Activated naive CD4-positive, alpha-beta T cell treated with anti-CD3 and anti-CD28 coated beads for 36 hours (primary cell): ENCODE measurements at regions not wholly inside any gene's neighbourhood (a gene's known extent, or its start where the extent isn't known, plus 50 kb on each side); places are given as distances from the start of the nearest gene placed in this dataset.

Experiments used
- CTCF ChIA-PET: fragments of 350-600 bp; sonication (Branson Sonifier 250); formaldehyde crosslinking; loops from one replicate; lab custom pipeline; 2021; ENCODE audit warnings: antibody characterized with exemption; lab: Charles Lee
- DNase-seq: peaks from one replicate; pipeline ENCODE4 v3.0.0-alpha.2; 2020
- H3K27ac Mint-ChIP-seq: one replicate; pipeline ENCODE4 v1.8.0; 2021; ENCODE audit warnings: mild to moderate bottlenecking, mixed read lengths
- H3K27me3 Mint-ChIP-seq: one replicate; pipeline ENCODE4 v1.8.0; 2021; ENCODE audit warnings: low read depth, mixed read lengths
- H3K36me3 Mint-ChIP-seq: one replicate; pipeline ENCODE4 v1.8.0; 2021; ENCODE audit warnings: low read depth, mixed read lengths
- H3K4me1 Mint-ChIP-seq: one replicate; pipeline ENCODE4 v1.8.0; 2021; ENCODE audit warnings: low read depth, mixed read lengths
- H3K4me3 Mint-ChIP-seq: one replicate; pipeline ENCODE4 v1.8.0; 2021; ENCODE audit warnings: mild to moderate bottlenecking, moderate library complexity, mixed read lengths
- H3K9me3 Mint-ChIP-seq: one replicate; pipeline ENCODE4 v1.8.0; 2021; ENCODE audit warnings: mixed read lengths
- intact Hi-C: fragments of 100-400 bp; cut with micrococcal nuclease; formaldehyde crosslinking; loops from one replicate; pipeline ENCODE4 v1.15.1; 2023

GRCh38 chr1:30286988-30287839 is 436.2 kb downstream of the MATN1 start:
- intact Hi-C loops = no loop called here
- Mint-ChIP-seq H3K27me3 (peaks cover 19% of the 10 kb centered on the region), H3K4me3 (no peak overlapping the region), H3K27ac (no peak overlapping the region), H3K36me3 (no peaks in the 10 kb centered on the region), H3K4me1 (peaks cover 5% of the 10 kb centered on the region), H3K9me3 (no peaks in the 10 kb centered on the region)
- DNase-seq = no peak
- CTCF ChIA-PET = no interaction called here

GRCh38 chr1:30286241-30286987 is 437.0 kb downstream of the MATN1 start:
- CTCF ChIA-PET = no interaction called here
- no peaks in the 10 kb centered on the region for H3K36me3 Mint-ChIP-seq
- intact Hi-C loops = no loop called here
- H3K9me3 Mint-ChIP-seq = no peaks in the 10 kb centered on the region
- DNase-seq = no peak
- H3K27ac Mint-ChIP-seq = no peak overlapping the region
- no peak overlapping the region for H3K4me3 Mint-ChIP-seq
- peaks cover 13% of the 10 kb centered on the region for H3K27me3 Mint-ChIP-seq
- peaks cover 5% of the 10 kb centered on the region for H3K4me1 Mint-ChIP-seq

DNA sequence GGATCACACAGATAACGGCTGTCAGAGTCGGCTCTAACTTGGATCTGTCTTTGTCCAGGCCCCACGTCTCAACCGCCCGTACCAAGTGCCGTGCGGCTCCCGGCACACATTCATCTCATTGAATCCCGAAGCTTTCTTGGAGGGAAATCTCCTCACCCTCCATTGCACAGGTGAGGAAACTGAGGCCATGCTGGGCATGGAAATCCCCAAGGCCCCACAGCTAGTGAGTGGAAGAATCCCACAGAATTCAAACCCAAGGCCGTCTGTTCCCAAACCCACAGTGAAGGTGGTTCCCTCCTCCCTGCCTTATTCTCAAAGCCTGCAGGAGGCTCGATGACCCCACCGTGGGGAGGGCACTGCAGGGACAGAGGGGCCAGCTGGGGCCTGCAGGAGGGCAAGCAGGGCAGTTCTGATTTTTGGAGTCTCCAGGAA is 437.9 kb downstream of the MATN1 start:
- Mint-ChIP-seq H3K36me3 (no peaks in the 10 kb centered on the region), H3K4me1 (peaks cover 5% of the 10 kb centered on the region), H3K27ac (no peak overlapping the region), H3K27me3 (peaks cover 8% of the 10 kb centered on the region), H3K9me3 (no peaks in the 10 kb centered on the region), H3K4me3 (no peak overlapping the region)
- intact Hi-C loops = no loop called here
- CTCF ChIA-PET = no interaction called here
- no peak for DNase-seq

DNA sequence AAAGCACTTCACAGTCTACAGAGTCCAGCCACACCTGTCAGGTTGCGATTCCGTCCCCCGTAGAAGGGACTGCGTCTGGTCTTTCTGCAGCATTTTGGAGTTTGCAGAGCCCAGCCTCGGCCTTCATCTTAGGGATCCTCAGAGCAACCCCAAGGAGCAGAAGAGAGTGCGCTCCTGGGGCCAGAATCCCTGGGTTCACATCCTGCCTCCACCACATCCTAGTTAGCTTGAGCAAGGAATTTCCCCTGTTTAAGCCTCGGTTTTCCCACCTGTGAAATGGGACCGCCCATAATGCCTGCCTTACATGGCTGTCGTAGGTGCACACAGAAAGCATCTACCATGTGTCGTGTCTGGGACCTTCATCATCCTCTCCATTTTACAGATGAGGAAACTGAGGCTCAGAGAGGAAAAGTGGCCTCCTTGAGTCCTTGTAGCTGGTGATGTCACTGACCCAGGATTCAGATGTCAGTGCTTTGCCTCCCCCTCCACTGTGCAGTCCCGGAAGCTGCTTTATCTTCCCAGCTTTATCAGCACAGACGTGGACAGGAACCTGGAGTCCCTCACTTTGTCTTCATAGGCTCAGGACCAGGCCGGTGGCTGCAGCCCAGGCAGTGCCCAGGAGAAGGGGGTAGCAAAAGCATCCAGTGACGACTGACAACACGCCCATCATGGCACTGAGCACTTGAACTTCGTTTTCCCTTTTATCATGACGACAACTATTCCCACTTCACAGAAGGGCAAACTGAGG is 438.5 kb downstream of the MATN1 start:
- DNase-seq = no peak
- H3K4me1 Mint-ChIP-seq = peaks cover 5% of the 10 kb centered on the region
- CTCF ChIA-PET = no interaction called here
- H3K9me3 Mint-ChIP-seq = no peaks in the 10 kb centered on the region
- H3K27me3 Mint-ChIP-seq = peaks cover 8% of the 10 kb centered on the region
- intact Hi-C loops = no loop called here
- no peaks in the 10 kb centered on the region for H3K36me3 Mint-ChIP-seq
- no peak overlapping the region for H3K4me3 Mint-ChIP-seq
- H3K27ac Mint-ChIP-seq = no peak overlapping the region

DNA sequence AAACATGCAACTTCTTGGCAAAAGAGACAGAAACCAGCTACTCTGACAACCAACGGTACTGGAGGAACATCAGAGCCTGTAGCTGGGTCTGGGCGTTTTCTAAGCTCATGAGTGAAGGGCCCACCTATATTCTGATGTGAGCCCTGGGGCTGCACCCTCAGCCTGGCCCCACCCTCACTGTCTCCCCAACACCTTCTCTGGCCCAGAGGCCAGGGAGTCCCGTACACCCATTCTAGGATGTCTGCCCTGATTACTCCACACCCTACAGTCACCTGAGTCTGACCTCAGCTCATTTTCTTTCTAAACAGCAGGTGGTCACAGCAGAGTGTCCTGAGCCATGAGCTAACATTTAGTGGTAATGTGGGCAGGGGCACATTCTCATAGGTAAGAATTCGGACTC is 439.2 kb downstream of the MATN1 start:
- Mint-ChIP-seq H3K27me3 (peaks cover 6% of the 10 kb centered on the region), H3K9me3 (no peaks in the 10 kb centered on the region), H3K4me3 (no peak overlapping the region), H3K4me1 (peaks cover 5% of the 10 kb centered on the region), H3K27ac (no peak overlapping the region), H3K36me3 (no peaks in the 10 kb centered on the region)
- intact Hi-C loops = no loop called here
- DNase-seq = no peak
- CTCF ChIA-PET = no interaction called here

DNA sequence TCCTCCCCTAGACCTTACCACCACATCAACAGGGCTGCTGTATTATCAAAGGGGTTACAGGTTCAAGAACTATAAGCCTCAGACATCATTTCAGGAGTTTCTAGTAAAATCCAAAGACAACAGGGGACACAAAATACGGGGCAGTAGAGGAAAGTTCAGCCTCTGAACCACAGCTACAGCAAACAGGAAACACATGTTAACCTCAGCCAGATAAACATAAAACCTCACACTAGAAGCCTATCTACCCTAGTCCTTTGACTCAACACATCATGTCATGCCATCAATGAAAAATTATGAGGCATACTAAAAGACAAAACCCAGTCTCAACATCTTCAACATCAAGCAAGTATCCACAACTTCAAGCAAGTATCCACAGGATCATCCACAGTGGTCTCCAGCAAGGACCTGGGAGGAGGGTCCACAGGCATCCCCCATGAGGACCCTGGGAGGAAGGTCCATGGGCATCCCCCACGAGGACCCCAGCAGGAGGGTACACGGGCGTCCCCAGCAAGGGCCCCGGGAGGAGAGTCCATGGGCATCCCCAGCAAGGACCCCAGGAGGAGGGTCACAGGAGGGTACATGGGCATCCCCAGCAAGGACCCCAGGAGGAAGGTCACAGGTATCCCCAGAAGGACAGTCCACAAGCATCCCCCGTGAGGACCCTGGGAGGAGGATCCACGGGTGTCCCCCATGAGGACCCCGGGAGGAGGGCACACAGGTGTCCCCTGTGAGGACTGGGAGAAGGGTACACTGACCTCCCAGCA is 440.0 kb downstream of the MATN1 start:
- no peak overlapping the region for H3K27ac Mint-ChIP-seq
- CTCF ChIA-PET = no interaction called here
- no peaks in the 10 kb centered on the region for H3K36me3 Mint-ChIP-seq
- H3K27me3 Mint-ChIP-seq = peaks cover 2% of the 10 kb centered on the region
- no peak for DNase-seq
- H3K4me1 Mint-ChIP-seq = peaks cover 5% of the 10 kb centered on the region
- H3K9me3 Mint-ChIP-seq = no peaks in the 10 kb centered on the region
- intact Hi-C loops = no loop called here
- no peak overlapping the region for H3K4me3 Mint-ChIP-seq

DNA sequence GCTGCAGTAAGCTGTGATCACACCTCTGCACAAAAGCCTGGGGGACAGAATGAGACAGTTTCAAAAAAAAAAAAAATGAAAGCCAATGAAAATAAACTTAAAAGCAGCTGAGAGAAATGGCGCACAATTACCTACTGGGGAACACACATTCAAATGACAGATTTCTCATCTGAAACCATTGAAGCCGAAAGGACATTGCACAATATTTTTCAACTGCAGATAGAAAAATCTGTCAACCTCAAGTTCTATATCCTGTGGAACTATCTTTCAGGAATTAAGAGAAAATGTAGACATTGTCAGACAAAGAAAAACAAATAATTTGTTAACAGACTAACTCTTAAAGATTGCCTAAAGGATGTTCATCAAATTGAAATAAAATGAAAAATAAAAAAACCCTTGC is 442.8 kb downstream of the MATN1 start:
- CTCF ChIA-PET = no interaction called here
- peaks cover 2% of the 10 kb centered on the region for H3K27me3 Mint-ChIP-seq
- H3K9me3 Mint-ChIP-seq = no peaks in the 10 kb centered on the region
- intact Hi-C loops = no loop called here
- H3K4me1 Mint-ChIP-seq = peaks cover 5% of the 10 kb centered on the region
- H3K4me3 Mint-ChIP-seq = no peak overlapping the region
- DNase-seq = no peak
- no peaks in the 10 kb centered on the region for H3K36me3 Mint-ChIP-seq
- no peak overlapping the region for H3K27ac Mint-ChIP-seq

- intact Hi-C loops = no loop called here
- no peak overlapping the region for H3K27ac Mint-ChIP-seq
- no peak overlapping the region for H3K4me3 Mint-ChIP-seq
- H3K9me3 Mint-ChIP-seq = no peaks in the 10 kb centered on the region
- DNase-seq = no peak
- H3K36me3 Mint-ChIP-seq = no peaks in the 10 kb centered on the region
- H3K27me3 Mint-ChIP-seq = peaks cover 6% of the 10 kb centered on the region
- CTCF ChIA-PET = interaction anchor here (0.7 kb wide), 1 partner anchor 613 kb away, joined by 3 read pairs; no protein-coding TSS in a partner anchor
- peaks cover under 1% of the 10 kb centered on the region for H3K4me1 Mint-ChIP-seq
These were observed 445.5 kb downstream of the MATN1 start for GRCh38 chr1:30277911-30278310.

- no peak overlapping the region for H3K27ac Mint-ChIP-seq
- no peak overlapping the region for H3K4me3 Mint-ChIP-seq
- no peaks in the 10 kb centered on the region for H3K4me1 Mint-ChIP-seq
- H3K27me3 Mint-ChIP-seq = peaks cover 8% of the 10 kb centered on the region
- intact Hi-C loops = no loop called here
- H3K36me3 Mint-ChIP-seq = no peaks in the 10 kb centered on the region
- DNase-seq = no peak
- CTCF ChIA-PET = interaction anchor here (0.7 kb wide), 1 partner anchor 612 kb away, joined by 3 read pairs; no protein-coding TSS in a partner anchor
- no peaks in the 10 kb centered on the region for H3K9me3 Mint-ChIP-seq
These were observed 446.0 kb downstream of the MATN1 start for GRCh38 chr1:30277415-30277814.

DNA sequence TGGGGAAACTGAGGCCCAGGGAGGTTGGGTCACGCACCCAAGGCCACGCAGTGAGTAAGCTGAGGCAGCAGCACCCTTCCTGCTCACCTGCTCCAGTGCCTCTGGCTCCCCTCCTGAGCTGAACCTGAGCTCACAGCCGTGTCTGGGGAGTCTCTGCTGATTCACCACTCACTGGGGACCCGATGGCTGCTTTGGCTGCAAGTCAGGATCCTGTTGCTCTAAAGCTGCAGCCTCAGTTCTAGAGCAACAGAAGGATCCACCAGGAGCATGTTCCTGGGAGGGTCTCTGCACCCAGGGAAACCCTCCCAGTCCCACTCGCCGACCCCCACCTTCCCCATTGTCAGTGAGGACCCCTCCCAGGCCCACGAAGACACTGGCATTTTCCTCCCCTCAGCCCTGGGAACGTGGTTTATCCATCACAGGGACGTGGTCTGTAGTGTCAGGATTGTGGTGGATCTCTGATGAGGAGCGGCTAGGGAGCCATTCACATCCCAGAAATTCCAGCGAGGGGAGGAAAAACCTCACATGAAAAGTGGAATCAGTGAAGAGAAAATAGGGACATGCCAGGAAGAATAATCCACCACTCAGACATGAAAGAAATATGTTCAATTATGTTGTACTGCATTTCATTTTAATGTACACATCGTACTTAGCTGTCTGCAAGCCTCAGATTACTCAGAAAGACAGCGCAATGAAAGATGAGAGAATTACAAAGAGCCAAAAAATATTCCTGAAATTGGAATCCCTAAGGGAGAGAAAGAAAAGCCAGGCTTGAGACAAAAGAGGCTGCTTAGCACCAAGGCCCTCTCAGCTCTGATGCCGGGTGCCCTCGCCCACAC is 447.2 kb downstream of the MATN1 start:
- no peak overlapping the region for H3K4me3 Mint-ChIP-seq
- intact Hi-C loops = no loop called here
- H3K36me3 Mint-ChIP-seq = no peaks in the 10 kb centered on the region
- H3K27me3 Mint-ChIP-seq = peaks cover 8% of the 10 kb centered on the region
- no peaks in the 10 kb centered on the region for H3K4me1 Mint-ChIP-seq
- no peak overlapping the region for H3K27ac Mint-ChIP-seq
- H3K9me3 Mint-ChIP-seq = no peaks in the 10 kb centered on the region
- no peak for DNase-seq
- CTCF ChIA-PET = no interaction called here

DNA sequence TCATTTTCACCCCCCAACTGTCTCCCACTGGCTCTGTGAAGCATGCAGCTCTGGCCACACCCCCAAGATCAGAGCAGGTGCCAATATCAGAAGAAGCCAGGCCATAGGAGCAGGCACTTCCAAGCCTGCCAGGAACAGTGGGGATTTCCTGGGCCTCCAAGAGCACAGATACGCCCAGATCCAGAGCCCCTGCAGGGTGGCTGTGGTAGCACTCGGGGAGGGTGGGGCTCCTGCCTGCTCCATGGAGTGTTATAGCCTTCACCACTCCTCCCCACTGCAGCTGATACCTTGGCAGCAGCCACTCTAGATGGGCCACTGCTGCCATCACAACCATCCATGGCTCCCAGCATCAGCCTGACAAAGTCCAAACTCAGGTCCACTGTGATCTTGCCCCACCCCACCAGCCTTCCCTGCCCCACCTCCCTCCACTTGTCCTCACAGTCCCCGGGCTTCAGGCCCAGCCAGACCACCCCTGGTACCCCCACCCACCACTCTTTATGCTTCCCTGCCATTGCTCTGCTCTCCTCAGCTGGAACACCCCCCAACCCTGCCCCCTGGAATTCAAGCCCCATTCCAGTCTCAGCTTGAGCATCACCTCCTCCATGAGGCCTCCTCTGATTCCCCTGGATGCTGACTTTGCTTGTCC is 448.3 kb downstream of the MATN1 start:
- Mint-ChIP-seq H3K27me3 (peaks cover 8% of the 10 kb centered on the region), H3K27ac (no peak overlapping the region), H3K4me3 (no peak overlapping the region), H3K4me1 (no peaks in the 10 kb centered on the region), H3K9me3 (no peaks in the 10 kb centered on the region), H3K36me3 (no peaks in the 10 kb centered on the region)
- intact Hi-C loops = no loop called here
- DNase-seq = no peak
- CTCF ChIA-PET = no interaction called here
